Epithelial cell of proximal tubule (primary cell): ENCODE measurements at regions not wholly inside any gene's neighbourhood (a gene's known extent, or its start where the extent isn't known, plus 50 kb on each side); places are given as distances from the start of the nearest gene placed in this dataset.
"Not testable (repeated sequence)": the region's sequence is repeated elsewhere in the genome, so short reads cannot be mapped to it uniquely, and the experiment has no call there.

Source experiments
- DNase-seq: peaks from one replicate; pipeline ENCODE4 v3.0.0-alpha.2; 2011; ENCODE audit warnings: low read depth
- H3K4me3 ChIP-seq: 2 replicates; pipeline ENCODE4 v1.5.1; 2011; ENCODE audit warnings: low read depth, mild to moderate bottlenecking, low read length
- TF ChIP-seq, protein P1 (sequence below): conservative IDR thresholded peaks from 2 replicates; pipeline ENCODE4 v1.5.1; 2012; ENCODE audit warnings: low read depth, mild to moderate bottlenecking, low read length

DNA sequence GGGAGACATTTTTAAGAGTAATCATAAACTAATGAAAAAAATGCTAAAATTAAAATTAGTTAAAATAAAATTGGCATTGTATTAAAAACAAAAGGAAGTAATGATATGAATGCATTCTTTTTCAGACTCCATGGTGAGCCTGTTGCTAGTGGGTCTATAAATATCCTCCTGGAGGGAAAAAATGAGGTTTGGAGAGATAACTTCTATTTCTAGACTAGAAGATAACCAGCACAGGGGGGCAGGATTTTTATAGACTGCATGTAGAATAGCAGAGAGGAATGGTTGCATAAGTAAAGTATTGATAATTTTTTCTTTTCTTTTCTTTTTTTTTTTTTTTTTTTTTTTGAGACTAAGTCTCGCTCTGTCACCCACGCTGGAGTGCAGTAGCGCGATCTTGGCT is 835.8 kb upstream of the VRK2 start:
- no peak for DNase-seq
- TF ChIP-seq, protein P1, sequence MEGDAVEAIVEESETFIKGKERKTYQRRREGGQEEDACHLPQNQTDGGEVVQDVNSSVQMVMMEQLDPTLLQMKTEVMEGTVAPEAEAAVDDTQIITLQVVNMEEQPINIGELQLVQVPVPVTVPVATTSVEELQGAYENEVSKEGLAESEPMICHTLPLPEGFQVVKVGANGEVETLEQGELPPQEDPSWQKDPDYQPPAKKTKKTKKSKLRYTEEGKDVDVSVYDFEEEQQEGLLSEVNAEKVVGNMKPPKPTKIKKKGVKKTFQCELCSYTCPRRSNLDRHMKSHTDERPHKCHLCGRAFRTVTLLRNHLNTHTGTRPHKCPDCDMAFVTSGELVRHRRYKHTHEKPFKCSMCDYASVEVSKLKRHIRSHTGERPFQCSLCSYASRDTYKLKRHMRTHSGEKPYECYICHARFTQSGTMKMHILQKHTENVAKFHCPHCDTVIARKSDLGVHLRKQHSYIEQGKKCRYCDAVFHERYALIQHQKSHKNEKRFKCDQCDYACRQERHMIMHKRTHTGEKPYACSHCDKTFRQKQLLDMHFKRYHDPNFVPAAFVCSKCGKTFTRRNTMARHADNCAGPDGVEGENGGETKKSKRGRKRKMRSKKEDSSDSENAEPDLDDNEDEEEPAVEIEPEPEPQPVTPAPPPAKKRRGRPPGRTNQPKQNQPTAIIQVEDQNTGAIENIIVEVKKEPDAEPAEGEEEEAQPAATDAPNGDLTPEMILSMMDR, result no peak
- no peak overlapping the region for H3K4me3 ChIP-seq

GRCh38 chr2:57217013-57217412 is 829.6 kb upstream of the VRK2 start:
- no peak overlapping the region for H3K4me3 ChIP-seq
- no peak for DNase-seq
- TF ChIP-seq, protein P1, result no peak

DNA sequence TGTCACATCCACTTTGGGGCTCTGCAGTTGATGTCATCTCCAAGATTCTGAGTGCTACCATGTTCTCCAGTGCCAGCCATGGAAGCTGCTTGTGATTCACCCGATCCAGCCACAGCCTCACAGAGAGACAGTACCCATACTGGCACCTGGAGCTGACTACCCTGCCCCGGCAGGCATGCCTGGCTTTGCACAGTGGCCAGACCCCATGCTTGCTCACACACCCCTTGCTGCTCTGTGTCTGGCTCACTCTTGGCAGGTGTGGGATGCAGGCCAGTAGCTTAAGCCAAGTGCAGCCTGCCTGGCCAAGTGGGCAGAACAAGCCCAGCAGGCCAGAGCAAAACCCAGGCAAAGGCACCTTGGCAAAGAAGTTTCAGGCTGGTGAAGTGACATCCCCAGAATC is 828.4 kb upstream of the VRK2 start:
- TF ChIP-seq, protein P1, result no peak
- no peak overlapping the region for H3K4me3 ChIP-seq
- no peak for DNase-seq

GRCh38 chr2:57229706-57230105 is 816.9 kb upstream of the VRK2 start:
- not testable (repeated sequence) for DNase-seq

DNA sequence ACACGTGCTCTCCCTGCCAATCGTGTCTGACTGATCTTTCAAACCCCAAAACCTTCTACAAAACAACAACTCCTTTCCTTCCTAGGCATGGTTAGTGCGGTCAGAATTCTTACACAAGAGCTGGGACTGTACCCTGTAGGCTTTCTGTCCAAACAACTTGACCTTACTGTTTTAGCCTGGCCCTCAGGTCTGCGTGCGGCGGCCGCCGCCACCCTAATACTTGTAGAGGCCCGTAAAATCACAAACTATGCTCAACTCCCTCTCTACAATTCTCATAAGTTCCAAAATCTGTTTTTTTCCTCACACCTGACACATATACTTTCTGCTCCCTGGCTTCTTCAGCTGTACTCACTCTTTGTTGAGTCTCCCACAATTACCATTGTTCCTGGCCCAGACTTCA is 814.3 kb upstream of the VRK2 start:
- not testable (repeated sequence) for DNase-seq, H3K4me3 ChIP-seq

More at GRCh38 chr2:57229706-57230105, 816.9 kb upstream of the VRK2 start:
- H3K4me3 ChIP-seq, result not testable (repeated sequence)

DNA sequence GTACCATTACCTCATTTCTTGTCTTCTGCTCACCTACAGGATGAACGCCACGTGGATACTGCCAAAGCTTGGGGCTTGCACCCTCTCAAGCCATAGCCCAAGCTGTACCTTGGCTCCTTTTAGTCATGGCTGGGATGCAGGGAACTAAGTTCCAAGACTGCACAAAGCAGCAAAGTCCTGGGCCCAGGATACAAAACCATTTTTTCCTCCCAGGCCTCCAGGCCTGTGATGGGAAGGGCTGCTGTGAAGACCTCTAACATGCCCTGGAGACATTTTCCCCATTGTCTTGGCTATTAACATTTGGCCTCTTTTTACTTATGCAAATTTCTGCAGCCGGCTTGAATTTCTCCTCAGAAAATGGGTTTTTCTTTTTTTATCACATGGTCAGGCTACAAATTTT is 795.1 kb upstream of the VRK2 start:
- not testable (repeated sequence) for H3K4me3 ChIP-seq, DNase-seq

GRCh38 chr2:57276408-57276807 is 770.2 kb upstream of the VRK2 start:
- not testable (repeated sequence) for DNase-seq, H3K4me3 ChIP-seq

DNA sequence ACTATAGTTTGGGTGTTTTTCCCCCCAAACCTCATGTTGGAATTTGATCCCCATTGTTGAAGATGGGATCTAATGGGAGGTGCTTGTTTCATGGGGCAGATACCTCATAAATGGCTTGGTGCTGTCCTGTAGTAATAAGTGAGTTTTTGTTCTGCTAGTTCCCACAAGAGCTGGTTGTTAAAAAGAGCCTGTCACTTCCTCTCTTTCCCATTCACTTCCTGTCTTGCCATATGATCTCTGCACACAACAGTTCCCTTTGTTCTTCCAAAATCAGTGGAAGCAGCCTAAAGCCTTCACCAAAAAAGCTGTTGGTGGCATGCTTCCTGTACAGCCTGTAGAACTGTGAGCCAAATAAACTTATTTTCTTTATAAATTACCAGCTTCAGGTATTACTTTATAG is 768.2 kb upstream of the VRK2 start:
- TF ChIP-seq, protein P1, result no peak
- no peak overlapping the region for H3K4me3 ChIP-seq
- no peak for DNase-seq

- H3K4me3 ChIP-seq, result no peak overlapping the region
- no peak for DNase-seq
- TF ChIP-seq, protein P1, result no peak
Observed at GRCh38 chr2:57291209-57291608, 755.4 kb upstream of the VRK2 start.
